ENCODE measurements at regions not wholly inside any gene's neighbourhood (a gene's known extent, or its start where the extent isn't known, plus 50 kb on each side); places are given as distances from the start of the nearest gene placed in this dataset.

- POLR2A ChIA-PET, result no interaction called here
- H3K4me1 ChIP-seq (ENCODE audit: control insufficient read depth, insufficient read depth, low read length), result no peaks in the 10 kb centered on the region
- no peak overlapping the region for H3K27ac ChIP-seq (ENCODE audit: extremely low read depth, low read depth, low read length)
- CTCF ChIA-PET, result interaction anchor here (0.6 to 1.0 kb wide), 2 partner anchors 11 to 106 kb away, joined by 3 to 4 read pairs; no protein-coding TSS in a partner anchor
- TF ChIP-seq ZNF768 (tag by site-specific recombination; IDR thresholded peaks at IDR 0.05), result no peak
- TF ChIP-seq ZNF596 (tag by site-specific recombination; IDR thresholded peaks at IDR 0.05), result no peak
- TF ChIP-seq IKZF3 (tag by site-specific recombination; IDR thresholded peaks at IDR 0.05), result no peak
- TF ChIP-seq KLF16 (tag by site-specific recombination; IDR thresholded peaks at IDR 0.05), result no peak
- no peak for TF ChIP-seq ZNF843 (tag by site-specific recombination; IDR thresholded peaks at IDR 0.05)
- TF ChIP-seq ZNF341 (tag by site-specific recombination; IDR thresholded peaks at IDR 0.05; ENCODE audit: low read depth), result no peak
- no peak for TF ChIP-seq MZF1 (tag by site-specific recombination; IDR thresholded peaks at IDR 0.05; ENCODE audit: borderline replicate concordance)
- TF ChIP-seq BCL11A (tag by site-specific recombination; IDR thresholded peaks at IDR 0.05; ENCODE audit: low read depth), result no peak
- no peak for TF ChIP-seq ELK4 (IDR thresholded peaks at IDR 0.05; ENCODE audit: borderline replicate concordance, low read depth, low read length)
- TF ChIP-seq ZFP3 (tag by site-specific recombination; IDR thresholded peaks at IDR 0.05; ENCODE audit: low read depth), result no peak
- TF ChIP-seq ZNF707 (tag by site-specific recombination; IDR thresholded peaks at IDR 0.05), result no peak
- no peak for TF ChIP-seq ZNF24 (tag by site-specific recombination; IDR thresholded peaks at IDR 0.05)
- no peak for TF ChIP-seq ZNF677 (tag by site-specific recombination; IDR thresholded peaks at IDR 0.05)
- no peak for TF ChIP-seq ZIC2 (tag by site-specific recombination; IDR thresholded peaks at IDR 0.05)
- no peak for TF ChIP-seq ZEB2 (tag by site-specific recombination; IDR thresholded peaks at IDR 0.05)
- no peak for TF ChIP-seq ZNF529 (tag by site-specific recombination; IDR thresholded peaks at IDR 0.05; ENCODE audit: insufficient replicate concordance)
- no peak for TF ChIP-seq GLI2 (tag by site-specific recombination; IDR thresholded peaks at IDR 0.05; ENCODE audit: borderline replicate concordance, low read depth)
- no peak for TF ChIP-seq ZNF19 (tag by site-specific recombination; IDR thresholded peaks at IDR 0.05; ENCODE audit: low read depth)
- TF ChIP-seq ZNF548 (tag by site-specific recombination; IDR thresholded peaks at IDR 0.05), result no peak
- no peak for TF ChIP-seq ZNF292 (tag by site-specific recombination; IDR thresholded peaks at IDR 0.05; ENCODE audit: borderline replicate concordance, low read depth)
- no peaks in the 10 kb centered on the region for H3K9me3 ChIP-seq (ENCODE audit: control insufficient read depth, insufficient read depth, low read depth, low read length)
- no peak overlapping the region for H3K4me3 ChIP-seq (ENCODE audit: low read depth, low read length)
- no peaks in the 10 kb centered on the region for H3K36me3 ChIP-seq (ENCODE audit: control insufficient read depth in 2 of 2, insufficient read depth in 1 of 2, low read length in 2 of 2)
Observed at GRCh38 chr7:64614812-64615211, 51.1 kb upstream of the ZNF107 start.

GRCh38 chr7:64613653-64614052 is 50.8 kb upstream of the ZNF680 start:
- ChIA-PET POLR2A (no interaction called here), CTCF (interaction anchor here (0.5 to 1.0 kb wide), 2 partner anchors 12 to 305 kb away, joined by 3 to 4 read pairs; no protein-coding TSS in a partner anchor)
- TF ChIP-seq TCF7L2 (IDR thresholded peaks at IDR 0.05; ENCODE audit: borderline replicate concordance, low read depth, low read length) (no peak), ZNF600 (tag by site-specific recombination; IDR thresholded peaks at IDR 0.05) (no peak), ZNF837 (tag by site-specific recombination; IDR thresholded peaks at IDR 0.05) (no peak)
- no peaks in the 10 kb centered on the region for H3K36me3 ChIP-seq (ENCODE audit: control insufficient read depth in 2 of 2, insufficient read depth in 1 of 2, low read length in 2 of 2)
- no peaks in the 10 kb centered on the region for H3K4me1 ChIP-seq (ENCODE audit: control insufficient read depth, insufficient read depth, low read length)
- H3K9me3 ChIP-seq (ENCODE audit: control insufficient read depth, insufficient read depth, low read depth, low read length), result no peaks in the 10 kb centered on the region
- H3K4me3 ChIP-seq (ENCODE audit: low read depth, low read length), result no peak overlapping the region
- no peak overlapping the region for H3K27ac ChIP-seq (ENCODE audit: extremely low read depth, low read depth, low read length)

All from HEK293 (cell line).